AG10803 (cell line): ENCODE measurements at regions not wholly inside any gene's neighbourhood (a gene's known extent, or its start where the extent isn't known, plus 50 kb on each side); places are given as distances from the start of the nearest gene placed in this dataset.
"Not testable (repeated sequence)": the region's sequence is repeated elsewhere in the genome, so short reads cannot be mapped to it uniquely, and the experiment has no call there.

ENCODE experiments used
- DNase-seq: peaks from one replicate; pipeline ENCODE4 v3.0.0; 2010; ENCODE audit warnings: low read depth
- H3K4me3 ChIP-seq: 2 replicates; pipeline ENCODE4 v1.5.1; 2011; ENCODE audit warnings: mild to moderate bottlenecking, low read length, control low read depth
- TF ChIP-seq, protein P1 (sequence below): conservative IDR thresholded peaks from 2 replicates; pipeline ENCODE4 v1.5.1; 2011; ENCODE audit warnings: mild to moderate bottlenecking, low read length, control low read depth, inconsistent platforms

GRCh38 chr5:71914281-71914680 is 193.0 kb upstream of the MAP1B start:
- no peak overlapping the region for H3K4me3 ChIP-seq
- TF ChIP-seq, protein P1, sequence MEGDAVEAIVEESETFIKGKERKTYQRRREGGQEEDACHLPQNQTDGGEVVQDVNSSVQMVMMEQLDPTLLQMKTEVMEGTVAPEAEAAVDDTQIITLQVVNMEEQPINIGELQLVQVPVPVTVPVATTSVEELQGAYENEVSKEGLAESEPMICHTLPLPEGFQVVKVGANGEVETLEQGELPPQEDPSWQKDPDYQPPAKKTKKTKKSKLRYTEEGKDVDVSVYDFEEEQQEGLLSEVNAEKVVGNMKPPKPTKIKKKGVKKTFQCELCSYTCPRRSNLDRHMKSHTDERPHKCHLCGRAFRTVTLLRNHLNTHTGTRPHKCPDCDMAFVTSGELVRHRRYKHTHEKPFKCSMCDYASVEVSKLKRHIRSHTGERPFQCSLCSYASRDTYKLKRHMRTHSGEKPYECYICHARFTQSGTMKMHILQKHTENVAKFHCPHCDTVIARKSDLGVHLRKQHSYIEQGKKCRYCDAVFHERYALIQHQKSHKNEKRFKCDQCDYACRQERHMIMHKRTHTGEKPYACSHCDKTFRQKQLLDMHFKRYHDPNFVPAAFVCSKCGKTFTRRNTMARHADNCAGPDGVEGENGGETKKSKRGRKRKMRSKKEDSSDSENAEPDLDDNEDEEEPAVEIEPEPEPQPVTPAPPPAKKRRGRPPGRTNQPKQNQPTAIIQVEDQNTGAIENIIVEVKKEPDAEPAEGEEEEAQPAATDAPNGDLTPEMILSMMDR = no peak
- DNase-seq = no peak

DNA sequence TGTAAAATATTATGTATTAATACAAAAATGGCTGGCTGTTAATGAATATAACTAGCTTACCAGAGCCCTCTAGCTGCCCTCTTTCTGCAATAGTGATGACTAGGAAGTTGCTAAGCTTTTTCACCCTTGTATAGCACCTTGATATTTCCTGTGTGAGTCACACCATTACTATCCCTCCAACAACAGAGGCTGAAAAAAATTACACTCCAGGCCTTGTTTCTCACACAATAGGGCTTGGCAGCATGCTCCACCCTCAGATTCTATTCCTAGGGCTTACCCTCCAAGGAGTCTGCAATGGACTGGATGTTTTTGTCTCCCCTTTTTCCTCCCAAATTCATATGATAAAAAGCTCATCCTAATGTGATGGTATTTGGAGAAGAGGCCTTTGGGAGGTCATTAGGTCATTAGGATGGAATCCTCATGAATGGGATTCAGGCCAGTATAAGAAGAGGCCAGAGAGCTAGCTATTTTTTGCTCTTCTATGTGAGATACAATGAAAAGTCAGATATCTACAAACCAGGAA is 184.6 kb upstream of the MAP1B start:
- H3K4me3 ChIP-seq = no peak overlapping the region
- TF ChIP-seq, protein P1 = peak; percentile 33
- DNase-seq = peak; percentile 90

GRCh38 chr5:71923755-71924154 is 183.5 kb upstream of the MAP1B start:
- TF ChIP-seq, protein P1 = no peak
- peak; percentile 11 for DNase-seq
- H3K4me3 ChIP-seq = no peak overlapping the region

DNA sequence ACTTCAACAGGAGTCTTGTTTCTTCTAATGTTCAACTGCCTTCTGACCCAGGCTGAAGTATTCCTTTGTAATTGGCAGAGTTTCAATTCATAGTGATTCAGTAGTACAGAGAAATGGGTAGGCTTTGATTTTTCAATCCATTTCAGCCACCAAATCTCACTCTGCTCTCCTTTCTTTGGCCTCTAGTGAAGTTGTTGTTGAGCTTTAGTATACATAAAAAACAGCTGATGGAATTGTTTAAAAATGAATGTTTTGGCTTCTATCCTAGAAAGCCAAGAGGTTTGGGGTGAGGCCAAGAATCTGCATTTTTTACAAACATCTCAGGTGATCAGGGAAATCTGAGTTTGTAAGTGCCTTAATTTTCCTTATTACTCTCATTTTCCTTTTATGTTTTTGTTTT is 182.9 kb upstream of the MAP1B start:
- TF ChIP-seq, protein P1 = no peak
- no peak overlapping the region for H3K4me3 ChIP-seq
- peak; percentile 43 for DNase-seq

- TF ChIP-seq, protein P1 = no peak
- no peak overlapping the region for H3K4me3 ChIP-seq
- peak; percentile 68 for DNase-seq
Measured at GRCh38 chr5:71924980-71925379, 182.3 kb upstream of the MAP1B start.

- H3K4me3 ChIP-seq = no peak overlapping the region
- TF ChIP-seq, protein P1 = no peak
- DNase-seq = peak; percentile 79
Measured at GRCh38 chr5:71925608-71926091, 181.6 kb upstream of the MAP1B start.

DNA sequence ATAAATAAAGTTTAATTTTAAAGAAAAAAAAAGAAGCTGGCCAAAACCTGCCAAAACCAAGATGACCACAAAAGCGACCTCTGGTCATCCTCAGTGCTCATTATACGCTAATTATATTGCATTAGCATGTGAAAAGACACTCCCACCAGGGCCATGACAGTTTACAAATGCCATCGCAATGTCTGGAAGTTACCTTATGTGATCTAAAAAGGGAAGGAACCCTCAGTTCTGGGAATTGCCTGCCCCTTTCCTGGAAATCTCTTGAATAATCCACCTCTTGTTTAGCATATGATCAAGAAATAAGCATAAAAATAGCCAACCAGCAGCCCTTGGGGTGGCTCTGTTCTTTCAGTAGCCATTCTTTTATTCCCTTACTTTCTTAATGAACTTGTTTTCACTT is 178.3 kb upstream of the MAP1B start:
- TF ChIP-seq, protein P1 = no peak
- H3K4me3 ChIP-seq = no peak overlapping the region
- DNase-seq = no peak

GRCh38 chr5:71930554-71930953 is 176.7 kb upstream of the MAP1B start:
- H3K4me3 ChIP-seq = not testable (repeated sequence)
- peak; percentile 8 for DNase-seq
